Neuronal stem cell (in vitro differentiated cells): ENCODE measurements at regions not wholly inside any gene's neighbourhood (a gene's known extent, or its start where the extent isn't known, plus 50 kb on each side); places are given as distances from the start of the nearest gene placed in this dataset.
A peak's percentile ranks its signal among the peaks of the same experiment; 100 is the strongest.

Experiments
- DNase-seq: peaks from one replicate; pipeline ENCODE4 v3.0.0-alpha.2; 2013; ENCODE audit warnings: low spot score
- H2AFZ ChIP-seq: one replicate; pipeline ENCODE4 v1.6.1; 2013; ENCODE audit warnings: mild to moderate bottlenecking, low read length, inconsistent platforms
- H2AK5ac ChIP-seq: 2 replicates; pipeline ENCODE4 v1.6.1; 2013; ENCODE audit warnings: low read depth, mild to moderate bottlenecking, inconsistent platforms, low read length, moderate library complexity, mixed read lengths
- H2BK120ac ChIP-seq: 2 replicates; pipeline ENCODE4 v1.6.1; 2013; ENCODE audit warnings: low read depth, mild to moderate bottlenecking, inconsistent platforms, low read length, moderate library complexity, mixed read lengths
- H2BK12ac ChIP-seq: one replicate; pipeline ENCODE4 v1.6.1; 2013; ENCODE audit warnings: low read length, inconsistent platforms
- H2BK15ac ChIP-seq: 2 replicates; pipeline ENCODE4 v1.6.1; 2013; ENCODE audit warnings: mild to moderate bottlenecking, low read length, inconsistent platforms, mixed read lengths
- H2BK5ac ChIP-seq: one replicate; pipeline ENCODE4 v1.6.1; 2013; ENCODE audit warnings: inconsistent platforms, mild to moderate bottlenecking, low read length, moderate library complexity
- H3K14ac ChIP-seq: one replicate; pipeline ENCODE4 v1.6.1; 2013; ENCODE audit warnings: low read length, inconsistent platforms
- H3K18ac ChIP-seq: 2 replicates; pipeline ENCODE4 v1.6.1; 2013; ENCODE audit warnings: low read length, inconsistent platforms
- H3K23ac ChIP-seq: 2 replicates; pipeline ENCODE4 v1.6.1; 2013; ENCODE audit warnings: low read depth, mild to moderate bottlenecking, mixed read lengths, low read length, inconsistent platforms; ENCODE audit not compliant: poor library complexity
- H3K27ac ChIP-seq: replicated peaks from 3 replicates; pipeline ENCODE4 v1.5.1; 2013; ENCODE audit warnings: low read length, inconsistent platforms
- H3K27me3 ChIP-seq, 3 experiments: 2 replicates each; pipeline ENCODE4 v1.6.1; 2013; ENCODE audit warnings: low read length in 3 of 3, mild to moderate bottlenecking in 2 of 3, inconsistent platforms in 1 of 3, low read depth in 1 of 3, mixed read lengths in 1 of 3, moderate library complexity in 1 of 3; ENCODE audit not compliant: control insufficient read depth in 3 of 3, insufficient read depth in 3 of 3
- H3K36me3 ChIP-seq, 2 donors: replicated peaks in 1 of 2; 2 replicates each; pipeline ENCODE4 v1.6.1; 2013; ENCODE audit warnings: low read length in 2 of 2; ENCODE audit not compliant: control insufficient read depth in 2 of 2, insufficient read depth in 2 of 2
- H3K4ac ChIP-seq: 2 replicates; pipeline ENCODE4 v1.6.1; 2013; ENCODE audit warnings: inconsistent platforms, mild to moderate bottlenecking, low read length, moderate library complexity
- H3K4me1 ChIP-seq, 2 donors: 1 replicate in 1 of 2; 2 replicates in 1 of 2; pipeline ENCODE4 v1.6.1; 2013; ENCODE audit warnings: low read length in 2 of 2, low read depth in 1 of 2; ENCODE audit not compliant: control insufficient read depth in 2 of 2, insufficient read depth in 1 of 2
- H3K4me2 ChIP-seq: one replicate; pipeline ENCODE4 v1.6.1; 2013; ENCODE audit warnings: mild to moderate bottlenecking, low read length, inconsistent platforms; ENCODE audit not compliant: insufficient read depth, poor library complexity, severe bottlenecking
- H3K4me3 ChIP-seq, 2 donors: 2 replicates each; pipeline ENCODE4 v1.5.1; 2013; ENCODE audit warnings: low read length in 2 of 2, mild to moderate bottlenecking in 2 of 2, inconsistent platforms in 1 of 2, moderate library complexity in 1 of 2
- H3K79me1 ChIP-seq: one replicate; pipeline ENCODE4 v1.6.1; 2013; ENCODE audit warnings: low read depth, mild to moderate bottlenecking, inconsistent platforms, low read length, moderate library complexity
- H3K9ac ChIP-seq: one replicate; pipeline ENCODE4 v1.6.1; 2013; ENCODE audit warnings: mild to moderate bottlenecking, low read depth, low read length, inconsistent platforms; ENCODE audit not compliant: poor library complexity
- H3K9me3 ChIP-seq, 2 donors: replicated peaks in 1 of 2; 2 replicates each; pipeline versions ENCODE3 to v1.6.1; 2013; ENCODE audit warnings: low read length in 2 of 2, mild to moderate bottlenecking in 2 of 2, inconsistent platforms in 1 of 2, low read depth in 1 of 2, mixed read lengths in 1 of 2, moderate library complexity in 1 of 2; ENCODE audit not compliant: control insufficient read depth in 2 of 2, insufficient read depth in 1 of 2
- H4K8ac ChIP-seq: one replicate; pipeline ENCODE4 v1.6.1; 2013; ENCODE audit warnings: low read depth, mild to moderate bottlenecking, inconsistent platforms, low read length, moderate library complexity
- H4K91ac ChIP-seq: one replicate; pipeline ENCODE4 v1.6.1; 2013; ENCODE audit warnings: low read length, low read depth, mild to moderate bottlenecking, inconsistent platforms; ENCODE audit not compliant: poor library complexity
- WGBS, 2 donors: extraction: QIAGEN DNeasy Blood & Tissue Kit; methylation state at CpG; one replicate each; pipeline ENCODE4 v1.1.7; 2013; ENCODE audit warnings: missing lambda C conversion rate in 2 of 2, mixed read lengths in 1 of 2; ENCODE audit not compliant: insufficient read length in 2 of 2, insufficient replicate concordance in 1 of 2; ENCODE audit errors: extremely low coverage in 2 of 2; 5-methylcytosine and 5-hydroxymethylcytosine counted together

- no peak overlapping the region for H3K18ac ChIP-seq
- H3K23ac ChIP-seq: no peak overlapping the region
- no peak overlapping the region for H3K4ac ChIP-seq
- H4K91ac ChIP-seq: no peak overlapping the region
- no peak overlapping the region for H3K9ac ChIP-seq
- H3K4me3 ChIP-seq: no peak overlapping the region
- no peak overlapping the region for H2AK5ac ChIP-seq
- no peaks in the 10 kb centered on the region for H3K27me3 ChIP-seq
- H3K79me1 ChIP-seq: no peaks in the 10 kb centered on the region
- no CpG with 5 or more reads among the region's 1 CpG for WGBS, 2 donors
- H4K8ac ChIP-seq: no peak overlapping the region
- H2BK5ac ChIP-seq: no peak overlapping the region
- peaks cover 1 to 3% of the 10 kb centered on the region in 2 donors for H3K4me1 ChIP-seq
- H3K27ac ChIP-seq: no peak overlapping the region
- no peak overlapping the region for H3K4me2 ChIP-seq
- no peak overlapping the region for H2BK15ac ChIP-seq
- H3K14ac ChIP-seq: no peak overlapping the region
- no peak overlapping the region for H2BK120ac ChIP-seq
- no peak overlapping the region for H2BK12ac ChIP-seq
- no peaks in the 10 kb centered on the region for H3K36me3 ChIP-seq
- DNase-seq: no peak
- H3K9me3 ChIP-seq: no peaks in the 10 kb centered on the region
- no peak overlapping the region for H2AFZ ChIP-seq
Observed at GRCh38 chrX:140292961-140293360, 211.9 kb downstream of the SOX3 start.

GRCh38 chrX:140292188-140292587 lies 212.7 kb downstream of the SOX3 start:
- no peak overlapping the region for H3K9ac ChIP-seq
- no peaks in the 10 kb centered on the region for H3K9me3 ChIP-seq
- no peak overlapping the region for H4K8ac ChIP-seq
- no peak overlapping the region for H3K4ac ChIP-seq
- H3K36me3 ChIP-seq: no peaks in the 10 kb centered on the region
- no CpG with 5 or more reads among the region's 2 CpGs for WGBS, 2 donors
- no peaks in the 10 kb centered on the region for H3K27me3 ChIP-seq
- H3K4me2 ChIP-seq: no peak overlapping the region
- no peak overlapping the region for H4K91ac ChIP-seq
- no peak overlapping the region for H2BK12ac ChIP-seq
- H2BK120ac ChIP-seq: no peak overlapping the region
- DNase-seq: no peak
- H2BK5ac ChIP-seq: no peak overlapping the region
- no peak overlapping the region for H2BK15ac ChIP-seq
- no peak overlapping the region for H2AK5ac ChIP-seq
- no peaks in the 10 kb centered on the region for H3K4me1 ChIP-seq
- H3K14ac ChIP-seq: no peak overlapping the region
- H3K27ac ChIP-seq: no peak overlapping the region
- H3K4me3 ChIP-seq: no peak overlapping the region
- no peaks in the 10 kb centered on the region for H3K79me1 ChIP-seq
- no peak overlapping the region for H3K23ac ChIP-seq
- H3K18ac ChIP-seq: no peak overlapping the region
- H2AFZ ChIP-seq: no peak overlapping the region

- no peak overlapping the region for H2BK120ac ChIP-seq
- DNase-seq: peak; percentile 32
- H2BK15ac ChIP-seq: no peak overlapping the region
- H3K4me2 ChIP-seq: no peak overlapping the region
- no peak overlapping the region for H3K4me3 ChIP-seq
- H3K79me1 ChIP-seq: no peaks in the 10 kb centered on the region
- H3K4ac ChIP-seq: no peak overlapping the region
- no peak overlapping the region for H3K14ac ChIP-seq
- no peaks in the 10 kb centered on the region for H3K27me3 ChIP-seq
- H3K18ac ChIP-seq: no peak overlapping the region
- H3K23ac ChIP-seq: no peak overlapping the region
- no peaks in the 10 kb centered on the region for H3K36me3 ChIP-seq
- H3K9me3 ChIP-seq: peaks cover 0 to 4% of the 10 kb centered on the region in 2 donors
- no peak overlapping the region for H2AFZ ChIP-seq
- no peak overlapping the region for H4K8ac ChIP-seq
- H2AK5ac ChIP-seq: no peak overlapping the region
- H3K9ac ChIP-seq: no peak overlapping the region
- peaks cover 8 to 14% of the 10 kb centered on the region in 2 donors for H3K4me1 ChIP-seq
- peak overlapping the region; percentile 14 for H3K27ac ChIP-seq
- H4K91ac ChIP-seq: no peak overlapping the region
- H2BK5ac ChIP-seq: no peak overlapping the region
- no peak overlapping the region for H2BK12ac ChIP-seq
- WGBS, 2 donors: no CpG with 5 or more reads among the region's 3 CpGs
Observed at GRCh38 chrX:140274811-140275525, 229.9 kb downstream of the SOX3 start.

GRCh38 chrX:140273921-140274320 lies 230.9 kb downstream of the SOX3 start:
- H4K91ac ChIP-seq: no peak overlapping the region
- H2BK5ac ChIP-seq: no peak overlapping the region
- no peak for DNase-seq
- no peak overlapping the region for H3K14ac ChIP-seq
- H3K9me3 ChIP-seq: peaks cover 0 to 4% of the 10 kb centered on the region in 2 donors
- H3K23ac ChIP-seq: no peak overlapping the region
- no peak overlapping the region for H3K27ac ChIP-seq
- H2AFZ ChIP-seq: no peak overlapping the region
- H3K18ac ChIP-seq: no peak overlapping the region
- no peak overlapping the region for H3K4me2 ChIP-seq
- H4K8ac ChIP-seq: no peak overlapping the region
- peaks cover 8 to 14% of the 10 kb centered on the region in 2 donors for H3K4me1 ChIP-seq
- no peaks in the 10 kb centered on the region for H3K36me3 ChIP-seq
- H2BK15ac ChIP-seq: no peak overlapping the region
- no peak overlapping the region for H2BK12ac ChIP-seq
- H2BK120ac ChIP-seq: no peak overlapping the region
- no peak overlapping the region for H3K4me3 ChIP-seq
- no CpG with 5 or more reads among the region's 4 CpGs for WGBS, 2 donors
- no peak overlapping the region for H2AK5ac ChIP-seq
- no peak overlapping the region for H3K9ac ChIP-seq
- H3K27me3 ChIP-seq: no peaks in the 10 kb centered on the region
- H3K4ac ChIP-seq: no peak overlapping the region
- no peaks in the 10 kb centered on the region for H3K79me1 ChIP-seq
